GM19023 (cell line): ENCODE measurements at regions not wholly inside any gene's neighbourhood (a gene's known extent, or its start where the extent isn't known, plus 50 kb on each side); places are given as distances from the start of the nearest gene placed in this dataset.

Experiments used
- ATAC-seq: cut with Tn5 transposase; IDR thresholded peaks from one replicate; pipeline ENCODE4 v1.9.1; 2021; ENCODE audit warnings: mild to moderate bottlenecking, moderate library complexity; ENCODE audit not compliant: unreplicated experiment

DNA sequence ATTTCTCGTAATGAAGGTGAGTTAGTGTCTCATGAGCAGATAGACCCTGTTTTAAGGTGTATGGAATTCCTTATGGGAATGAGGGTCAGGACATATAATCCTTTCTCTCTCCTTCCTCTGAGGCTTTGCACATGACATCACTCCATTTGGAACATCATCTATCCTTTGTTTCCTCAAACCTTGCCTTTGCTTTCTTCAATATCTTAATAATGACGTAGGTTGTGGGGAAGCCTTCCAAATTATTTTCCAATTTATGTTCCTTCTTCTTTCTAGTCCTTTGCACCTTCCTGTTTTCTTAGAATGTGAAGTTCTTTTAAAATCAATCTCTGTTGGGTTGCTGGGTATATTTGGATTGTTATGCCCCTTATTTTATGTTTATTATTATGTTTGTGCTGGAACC lies 502.9 kb upstream of the STXBP6 start:
- no peak for ATAC-seq

- no peak for ATAC-seq
Observed at GRCh38 chr14:25551674-25552073, 501.7 kb upstream of the STXBP6 start.

- ATAC-seq: no peak
Observed at GRCh38 chr14:25546826-25547225, 496.9 kb upstream of the STXBP6 start.

- ATAC-seq: peak; percentile 76
Observed at GRCh38 chr14:25537846-25538455, 488.0 kb upstream of the STXBP6 start.

- no peak for ATAC-seq
Observed at GRCh38 chr14:25526290-25526689, 476.3 kb upstream of the STXBP6 start.

DNA sequence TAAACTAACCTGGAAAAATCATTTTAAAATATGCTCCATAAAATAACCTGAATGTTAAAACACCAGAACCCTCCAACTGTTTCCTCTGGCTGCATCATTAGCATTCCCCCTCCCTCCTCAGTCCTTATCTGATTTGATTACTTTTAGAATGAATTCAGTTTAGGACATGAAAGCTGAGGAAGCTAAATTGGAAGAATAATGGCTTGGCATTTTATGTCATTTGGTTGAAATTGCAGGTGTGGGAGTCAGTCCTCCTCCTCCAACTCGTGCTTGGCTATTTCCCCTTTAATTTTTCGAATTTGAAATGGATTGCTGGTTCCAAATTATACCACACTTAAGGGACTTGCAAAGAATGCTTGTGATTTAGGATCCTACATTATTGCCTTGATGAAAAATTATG lies 473.0 kb upstream of the STXBP6 start:
- ATAC-seq: no peak

- no peak for ATAC-seq
Observed at GRCh38 chr14:25522116-25522515, 472.2 kb upstream of the STXBP6 start.

DNA sequence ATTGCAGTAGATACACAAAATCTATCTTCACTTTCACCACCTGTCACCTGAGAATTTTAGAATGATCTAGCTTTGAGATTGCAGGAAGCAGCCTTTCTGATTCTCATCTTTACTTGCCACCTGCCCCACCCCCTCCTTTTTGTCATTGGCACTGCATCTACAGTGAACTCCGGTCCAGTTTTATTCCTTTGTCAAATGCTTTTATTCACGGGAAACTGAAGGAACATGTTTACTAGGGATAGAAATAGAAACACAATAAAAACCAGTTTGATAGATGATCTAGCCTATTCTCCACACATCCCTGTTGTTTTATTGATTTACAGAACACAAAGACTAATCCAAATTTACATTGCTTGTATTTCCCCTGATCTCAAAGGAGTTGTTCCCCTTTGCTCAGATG lies 471.7 kb upstream of the STXBP6 start:
- ATAC-seq: no peak

DNA sequence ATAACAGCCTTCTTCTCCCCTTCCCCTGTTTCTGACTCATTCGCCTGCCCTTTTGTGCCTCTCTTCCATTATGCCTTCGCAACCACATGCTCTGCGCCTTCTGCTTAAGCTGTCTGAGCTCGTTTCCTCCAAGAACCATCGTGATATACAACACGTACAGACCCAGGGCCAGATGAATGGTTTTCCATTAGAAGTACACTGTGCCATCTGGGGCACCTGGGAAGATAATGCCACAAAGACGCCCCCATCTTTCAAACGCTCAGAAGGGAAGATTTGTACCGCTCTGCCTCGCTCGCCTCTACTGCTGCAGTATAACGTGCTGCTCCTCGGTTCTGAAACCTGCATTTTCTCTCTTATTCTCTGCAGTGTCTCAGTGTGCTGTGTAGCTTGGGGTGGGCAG lies 470.9 kb upstream of the STXBP6 start:
- no peak for ATAC-seq

- ATAC-seq: no peak
Observed at GRCh38 chr14:25518364-25518763, 468.4 kb upstream of the STXBP6 start.

GRCh38 chr14:25516838-25517237 lies 466.9 kb upstream of the STXBP6 start:
- no peak for ATAC-seq

DNA sequence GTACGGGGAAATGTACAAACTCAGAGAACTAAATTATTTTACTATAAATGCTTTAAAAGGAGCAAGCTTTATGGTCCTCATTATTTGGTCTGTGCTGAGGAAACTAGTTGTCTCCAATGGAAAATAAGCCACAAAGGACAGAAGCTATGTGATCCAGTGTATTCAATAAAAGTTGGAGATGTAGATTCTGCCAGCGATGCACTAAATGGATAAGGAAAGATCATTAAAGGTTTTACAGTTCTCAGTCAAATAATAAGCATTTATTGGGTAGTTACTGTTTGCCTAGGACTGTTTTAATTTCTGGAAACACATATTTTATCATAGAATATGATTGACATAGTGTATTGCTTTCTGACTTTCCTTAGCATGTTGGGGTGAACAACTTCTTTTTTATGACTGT lies 458.9 kb upstream of the STXBP6 start:
- ATAC-seq: no peak

DNA sequence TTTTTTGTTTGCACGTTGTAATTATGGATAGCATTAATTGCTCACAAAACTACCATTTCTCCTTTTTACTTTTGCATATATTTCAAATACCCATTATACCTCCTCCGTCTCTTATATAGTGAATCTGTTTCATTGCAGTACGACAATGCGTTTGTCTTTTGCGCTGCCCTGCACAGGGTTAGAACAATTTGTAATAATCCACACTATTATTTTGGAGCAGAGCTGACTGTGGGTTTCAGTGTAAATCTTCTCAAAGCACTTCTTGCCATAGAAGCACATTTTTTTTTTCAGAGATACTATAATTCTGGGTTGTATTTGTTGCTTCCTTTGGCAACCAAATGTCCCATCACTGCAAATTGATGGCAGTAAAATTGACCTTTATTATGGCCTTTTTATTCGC lies 451.8 kb upstream of the STXBP6 start:
- no peak for ATAC-seq

DNA sequence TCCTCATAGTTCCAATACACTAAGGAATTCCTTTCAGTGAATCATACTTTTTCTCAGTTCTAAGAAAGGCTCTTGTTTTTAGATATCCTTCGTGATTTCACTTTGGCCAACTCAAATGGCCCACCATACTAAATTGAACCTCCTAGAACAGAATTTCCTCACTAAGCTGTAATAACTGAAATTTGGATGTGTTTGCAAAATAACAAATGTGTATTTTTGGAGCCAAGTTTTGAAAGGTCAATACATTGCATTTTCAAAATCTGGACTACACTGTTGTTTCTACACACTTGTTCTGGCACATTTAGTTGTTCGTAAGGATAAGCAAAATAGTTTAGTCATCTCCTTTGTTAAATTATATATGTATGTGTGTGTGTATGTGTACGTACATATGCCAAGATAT lies 439.0 kb upstream of the STXBP6 start:
- no peak for ATAC-seq

DNA sequence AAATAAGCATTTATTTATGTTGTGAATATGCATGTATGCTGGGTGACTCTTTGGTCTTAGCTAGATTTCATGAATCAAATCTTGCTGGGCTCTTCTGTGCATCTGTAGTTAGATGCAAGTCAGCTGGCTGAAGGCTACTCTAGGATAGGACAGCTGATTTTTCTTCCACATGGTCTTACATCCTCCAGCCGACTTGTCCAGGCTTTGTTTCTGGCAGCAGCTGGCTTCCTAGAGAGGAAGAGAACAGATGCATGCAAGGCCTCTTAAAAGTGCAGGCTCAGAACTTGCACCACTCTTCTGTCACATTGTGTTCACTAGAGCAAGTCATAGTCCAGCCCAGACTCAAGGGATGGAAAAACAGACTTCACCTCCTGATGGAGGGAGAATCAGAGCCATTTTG lies 435.4 kb upstream of the STXBP6 start:
- no peak for ATAC-seq

DNA sequence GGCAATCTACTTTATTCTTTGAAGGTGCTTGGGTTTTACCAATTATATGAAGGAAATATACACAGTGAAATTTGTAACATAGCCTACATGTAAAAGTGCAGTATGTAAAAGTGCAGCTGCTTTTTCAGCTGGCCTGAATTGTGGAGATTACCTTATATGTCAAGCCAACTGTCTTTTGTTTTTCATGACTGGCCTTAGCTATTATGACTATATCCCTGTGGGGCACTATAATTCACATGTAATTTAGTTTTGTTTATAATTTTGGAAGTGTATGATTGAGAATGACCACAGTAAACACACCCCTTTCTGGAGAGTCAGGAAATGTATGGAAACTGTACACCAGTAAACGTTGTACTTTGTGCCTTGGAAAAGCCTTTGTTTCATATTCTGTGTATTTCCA lies 435.0 kb upstream of the STXBP6 start:
- no peak for ATAC-seq

GRCh38 chr14:25484235-25484634 lies 434.3 kb upstream of the STXBP6 start:
- no peak for ATAC-seq

DNA sequence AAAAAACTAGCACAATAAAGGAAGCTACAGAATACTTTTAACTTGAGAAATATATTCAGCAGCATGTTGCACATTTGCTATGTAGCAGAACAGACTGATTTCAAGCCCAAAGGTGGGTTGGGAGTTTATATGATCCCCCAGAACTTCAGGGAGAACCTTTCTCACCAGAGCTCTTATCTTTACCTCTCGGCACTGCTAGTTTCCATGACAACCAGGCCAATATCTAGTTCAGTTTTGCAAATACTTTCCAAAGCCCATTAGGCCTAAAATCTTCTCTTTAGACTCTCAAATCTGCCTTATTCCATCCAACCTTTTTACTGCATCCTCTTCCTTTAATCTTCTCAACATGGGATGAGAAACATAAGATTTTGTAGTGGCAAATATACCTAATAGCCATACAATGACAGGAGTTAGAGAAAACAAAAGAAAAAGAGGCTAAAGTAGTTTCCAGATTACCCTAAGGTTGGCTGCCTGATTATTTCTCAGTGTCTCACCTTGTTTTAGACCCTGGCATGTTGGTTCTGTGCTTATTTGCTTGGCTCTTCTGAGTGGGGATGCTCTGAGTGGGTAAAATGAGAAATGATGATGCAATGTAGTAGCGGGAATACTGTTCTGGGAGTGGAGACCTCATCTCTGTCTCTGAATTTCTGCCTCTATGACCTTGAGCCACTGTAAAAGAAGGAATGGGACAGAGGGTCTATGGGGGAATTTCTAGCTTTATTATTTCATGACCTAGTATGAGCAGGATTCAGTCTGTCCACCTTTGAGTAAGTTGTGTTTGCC lies 427.6 kb upstream of the STXBP6 start:
- ATAC-seq: no peak

GRCh38 chr14:25472700-25473099 lies 422.8 kb upstream of the STXBP6 start:
- ATAC-seq: no peak

- no peak for ATAC-seq
Observed at GRCh38 chr14:25464772-25465171, 414.8 kb upstream of the STXBP6 start.

DNA sequence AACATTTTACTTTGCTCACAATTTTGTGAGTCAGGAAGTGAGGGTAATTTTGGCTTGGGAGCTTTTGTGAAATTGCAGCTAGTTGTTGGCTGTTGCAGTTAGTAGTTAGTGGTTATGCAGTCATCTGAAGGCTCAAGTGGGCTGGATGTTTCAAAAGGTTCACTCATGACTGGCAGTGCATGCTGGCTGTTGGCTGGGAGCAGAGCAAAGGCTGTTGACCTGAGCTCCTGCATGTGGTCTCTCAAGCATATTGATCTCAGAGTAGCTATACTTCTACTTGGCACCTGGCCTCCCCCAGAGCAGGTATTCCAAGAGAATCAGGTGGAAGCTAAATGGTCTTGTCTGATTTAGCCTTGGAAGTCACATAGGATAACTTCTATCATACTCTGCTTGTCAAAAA lies 414.1 kb upstream of the STXBP6 start:
- no peak for ATAC-seq

- ATAC-seq: no peak
Observed at GRCh38 chr14:25463480-25463879, 413.5 kb upstream of the STXBP6 start.

DNA sequence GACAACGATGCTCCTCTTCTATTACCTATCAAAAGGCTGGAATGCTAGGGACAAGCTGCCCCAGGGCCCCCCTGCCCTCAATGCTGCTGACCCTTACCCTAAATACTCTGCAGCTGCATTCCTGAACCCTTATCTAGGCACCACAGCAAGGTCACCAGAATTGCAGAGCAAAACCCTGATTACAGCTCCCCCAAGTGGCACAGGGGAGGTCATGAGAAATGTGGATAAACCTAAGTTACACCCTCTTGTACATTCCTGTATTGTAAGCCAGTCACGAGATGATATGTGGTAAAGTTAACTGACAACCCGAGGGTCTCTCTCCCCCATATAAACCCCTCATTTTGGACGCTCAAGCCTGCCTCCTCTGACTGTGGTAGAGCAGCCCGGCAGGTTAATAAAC lies 411.8 kb upstream of the STXBP6 start:
- no peak for ATAC-seq
